ENCODE measurements at regions not wholly inside any gene's neighbourhood (a gene's known extent, or its start where the extent isn't known, plus 50 kb on each side); places are given as distances from the start of the nearest gene placed in this dataset.

DNA sequence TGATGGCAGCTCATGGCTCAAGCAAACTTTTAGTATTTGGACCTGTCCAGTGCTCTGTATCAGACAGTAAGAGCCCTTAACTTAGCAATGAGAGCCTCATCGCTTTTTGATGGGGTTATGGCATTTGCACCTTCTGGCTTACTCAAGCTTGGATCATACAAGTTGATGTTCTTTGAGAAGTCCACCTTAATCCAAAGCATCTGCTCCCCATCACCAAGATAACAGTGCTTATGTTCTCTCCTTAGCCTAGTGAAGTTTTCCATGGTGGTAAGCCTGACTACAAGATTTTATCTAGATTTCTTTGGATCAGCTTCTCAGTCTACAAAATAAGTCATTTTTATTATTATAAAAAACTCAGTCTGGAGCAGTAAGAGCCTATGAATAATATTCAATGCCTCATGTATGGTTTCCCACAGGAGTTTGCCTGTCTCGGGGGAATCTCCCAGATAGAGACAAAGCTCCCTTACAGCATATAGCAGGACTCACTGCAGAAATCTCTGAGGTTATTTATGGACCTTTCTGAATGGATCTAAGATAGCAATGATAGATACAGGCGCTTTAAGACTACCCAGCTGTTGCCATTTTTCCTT is 472.2 kb upstream of the LINC00305 start:
- no peaks in the 10 kb centered on the region for H3K27me3 ChIP-seq
- no peak overlapping the region for H3K4me3 ChIP-seq
- H3K9me3 ChIP-seq (replicated peaks in 1 of 3): no peaks in the 10 kb centered on the region
- 84 to 90% (median 88%) methylated on average over 3 of the region's 3 CpGs for WGBS, 4 donors
- no peak overlapping the region for H3K27ac ChIP-seq
- no peaks in the 10 kb centered on the region for H3K36me3 ChIP-seq (replicated peaks in 1 of 2)
- TF ChIP-seq, protein P1, sequence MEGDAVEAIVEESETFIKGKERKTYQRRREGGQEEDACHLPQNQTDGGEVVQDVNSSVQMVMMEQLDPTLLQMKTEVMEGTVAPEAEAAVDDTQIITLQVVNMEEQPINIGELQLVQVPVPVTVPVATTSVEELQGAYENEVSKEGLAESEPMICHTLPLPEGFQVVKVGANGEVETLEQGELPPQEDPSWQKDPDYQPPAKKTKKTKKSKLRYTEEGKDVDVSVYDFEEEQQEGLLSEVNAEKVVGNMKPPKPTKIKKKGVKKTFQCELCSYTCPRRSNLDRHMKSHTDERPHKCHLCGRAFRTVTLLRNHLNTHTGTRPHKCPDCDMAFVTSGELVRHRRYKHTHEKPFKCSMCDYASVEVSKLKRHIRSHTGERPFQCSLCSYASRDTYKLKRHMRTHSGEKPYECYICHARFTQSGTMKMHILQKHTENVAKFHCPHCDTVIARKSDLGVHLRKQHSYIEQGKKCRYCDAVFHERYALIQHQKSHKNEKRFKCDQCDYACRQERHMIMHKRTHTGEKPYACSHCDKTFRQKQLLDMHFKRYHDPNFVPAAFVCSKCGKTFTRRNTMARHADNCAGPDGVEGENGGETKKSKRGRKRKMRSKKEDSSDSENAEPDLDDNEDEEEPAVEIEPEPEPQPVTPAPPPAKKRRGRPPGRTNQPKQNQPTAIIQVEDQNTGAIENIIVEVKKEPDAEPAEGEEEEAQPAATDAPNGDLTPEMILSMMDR (IDR thresholded peaks at IDR 0.05): no peak
- no peak for TF ChIP-seq POLR2A (IDR thresholded peaks at IDR 0.05)
- no peaks in the 10 kb centered on the region for H3K4me1 ChIP-seq (replicated peaks in 1 of 2)
- intact Hi-C loops (cut with DNase I): no loop called here
- DNase-seq: no peak

DNA sequence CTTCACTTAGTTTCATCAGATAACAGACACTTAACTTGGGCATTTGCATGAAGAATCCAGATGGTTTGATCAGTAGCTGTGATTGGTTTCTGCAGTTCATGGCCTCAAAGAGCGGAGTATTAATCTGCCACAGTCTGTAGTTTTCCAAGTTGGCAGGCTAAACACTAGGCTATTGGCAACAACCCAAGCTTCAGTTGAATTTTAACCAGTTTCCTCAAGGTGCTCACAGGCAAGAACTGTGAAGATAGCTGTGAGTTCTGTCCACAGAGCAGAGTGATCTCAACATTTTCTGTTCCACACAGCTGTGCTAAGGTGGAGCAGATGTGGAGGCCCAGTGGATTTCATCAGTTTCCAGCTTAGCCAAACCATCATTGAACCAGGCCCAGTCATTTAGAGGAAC is 469.5 kb upstream of the LINC00305 start:
- intact Hi-C loops (cut with DNase I): no loop called here
- TF ChIP-seq POLR2A (IDR thresholded peaks at IDR 0.05): no peak
- TF ChIP-seq, protein P1 (IDR thresholded peaks at IDR 0.05): no peak
- Histone ChIP-seq H3K36me3 (replicated peaks in 1 of 2) (no peaks in the 10 kb centered on the region), H3K9me3 (replicated peaks in 1 of 3) (no peaks in the 10 kb centered on the region), H3K27me3 (no peaks in the 10 kb centered on the region), H3K4me3 (no peak overlapping the region), H3K27ac (no peak overlapping the region), H3K4me1 (replicated peaks in 1 of 2) (no peaks in the 10 kb centered on the region)
- no peak for DNase-seq
- WGBS, 4 donors: 78 to 90% (median 85%) methylated on average over 1 of the region's 1 CpG

DNA sequence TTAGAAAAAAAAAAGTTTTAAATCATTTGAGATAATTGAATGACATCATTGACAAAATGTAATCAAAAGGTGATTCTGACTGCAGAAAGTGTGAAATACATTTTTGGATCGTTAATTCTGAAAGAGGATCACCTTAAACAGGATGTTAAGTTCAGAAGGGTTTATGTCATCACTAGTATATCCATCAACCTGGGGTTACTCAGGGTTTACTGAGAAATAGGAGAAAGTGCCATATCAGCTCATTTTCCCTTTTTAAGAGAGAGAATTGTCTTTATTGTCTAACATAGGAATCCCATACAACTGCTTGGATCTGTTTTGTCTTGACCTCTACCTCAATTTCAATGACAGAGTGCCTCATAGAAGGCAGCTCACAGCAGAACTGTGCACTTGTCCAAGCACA is 466.1 kb upstream of the LINC00305 start:
- no peaks in the 10 kb centered on the region for H3K36me3 ChIP-seq (replicated peaks in 1 of 2)
- WGBS, 4 donors: 58 to 70% (median 62%) methylated on average over 1 of the region's 1 CpG

DNA sequence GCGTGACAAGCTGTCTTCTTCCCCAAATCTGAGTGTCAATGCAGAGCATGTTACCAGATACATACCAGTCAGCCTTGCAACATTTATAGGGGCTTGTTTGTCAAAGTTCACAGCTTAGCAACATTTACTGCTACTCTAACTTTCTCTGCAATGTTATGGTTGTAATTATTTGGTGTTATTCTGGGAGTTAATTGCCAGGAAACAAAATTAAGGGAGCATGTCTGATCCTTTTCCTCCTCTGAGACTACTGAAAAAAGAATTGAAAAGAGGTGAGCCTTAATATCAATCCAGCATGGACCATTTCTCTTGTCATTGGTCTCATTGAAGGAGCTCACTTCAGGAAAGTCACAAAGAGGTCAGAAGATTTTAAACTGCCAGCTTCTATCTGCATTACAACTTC is 465.6 kb upstream of the LINC00305 start:
- 73 to 84% (median 83%) methylated on average over 1 of the region's 1 CpG for WGBS, 4 donors
- intact Hi-C loops (cut with DNase I): no loop called here
- Histone ChIP-seq H3K4me1 (replicated peaks in 1 of 2) (no peaks in the 10 kb centered on the region), H3K4me3 (no peak overlapping the region), H3K9me3 (replicated peaks in 1 of 3) (no peaks in the 10 kb centered on the region), H3K36me3 (replicated peaks in 1 of 2) (no peaks in the 10 kb centered on the region), H3K27me3 (no peaks in the 10 kb centered on the region), H3K27ac (no peak overlapping the region)
- DNase-seq: no peak
- TF ChIP-seq, protein P1 (IDR thresholded peaks at IDR 0.05): no peak
- TF ChIP-seq POLR2A (IDR thresholded peaks at IDR 0.05): no peak

More for the DNA sequence above, 466.1 kb upstream of the LINC00305 start:
- intact Hi-C loops (cut with DNase I): no loop called here
- Histone ChIP-seq H3K4me1 (replicated peaks in 1 of 2) (no peaks in the 10 kb centered on the region), H3K4me3 (no peak overlapping the region), H3K9me3 (replicated peaks in 1 of 3) (no peaks in the 10 kb centered on the region), H3K27me3 (no peaks in the 10 kb centered on the region), H3K27ac (no peak overlapping the region)
- TF ChIP-seq POLR2A (IDR thresholded peaks at IDR 0.05): no peak
- TF ChIP-seq, protein P1 (IDR thresholded peaks at IDR 0.05): no peak
- no peak for DNase-seq

Measured in adrenal gland (tissue), 9 donors.